ENCODE measurements at regions not wholly inside any gene's neighbourhood (a gene's known extent, or its start where the extent isn't known, plus 50 kb on each side); places are given as distances from the start of the nearest gene placed in this dataset.

GRCh38 chr14:82080370-82080769, 546.7 kb upstream of the SEL1L start:
- ChIA-PET CTCF (ENCODE audit: unreplicated experiment) (no interaction called here), POLR2A (interaction anchor here (0.6 to 1.6 kb wide), 2 partner anchors 9 to 842 kb away, joined by 3 read pairs; no protein-coding TSS in a partner anchor)
- intact Hi-C loops (cut with micrococcal nuclease; ENCODE audit: unreplicated experiment): no loop called here
- H3K79me2 ChIP-seq (ENCODE audit: insufficient read depth, low read depth, low read length): no peaks in the 10 kb centered on the region
- no peaks in the 10 kb centered on the region for H3K4me1 ChIP-seq (ENCODE audit: insufficient read depth, low read length, poor library complexity, severe bottlenecking)
- no peaks in the 10 kb centered on the region for H3K9me2 ChIP-seq (ENCODE audit: insufficient read depth, low read length)
- no peaks in the 10 kb centered on the region for H4K20me1 ChIP-seq (ENCODE audit: insufficient read depth, low read length)
- no peaks in the 10 kb centered on the region for H3K9me3 ChIP-seq (ENCODE audit: low read length)
- no TSS peak for BruUV-seq (replicated peaks)
- no peak for DNase-seq (ENCODE audit: low spot score)
- no peak overlapping the region for H3K27ac ChIP-seq (ENCODE audit: low read depth, low read length, poor library complexity, severe bottlenecking)
- no peak for TF ChIP-seq CTCF (conservative IDR thresholded peaks at IDR 0.05; ENCODE audit: low read length)
- TF ChIP-seq EZH2phosphoT487 (IDR thresholded peaks at IDR 0.05; ENCODE audit: borderline replicate concordance, low read depth, low read length): no peak
- H2AFZ ChIP-seq (ENCODE audit: low read length): no peak overlapping the region
- no peak overlapping the region for H3K4me2 ChIP-seq (ENCODE audit: low read length)
- H3K36me3 ChIP-seq (ENCODE audit: insufficient read depth, low read length): no peaks in the 10 kb centered on the region
- H3K4me3 ChIP-seq (ENCODE audit: low read depth, low read length, poor library complexity, severe bottlenecking): no peak overlapping the region

DNA sequence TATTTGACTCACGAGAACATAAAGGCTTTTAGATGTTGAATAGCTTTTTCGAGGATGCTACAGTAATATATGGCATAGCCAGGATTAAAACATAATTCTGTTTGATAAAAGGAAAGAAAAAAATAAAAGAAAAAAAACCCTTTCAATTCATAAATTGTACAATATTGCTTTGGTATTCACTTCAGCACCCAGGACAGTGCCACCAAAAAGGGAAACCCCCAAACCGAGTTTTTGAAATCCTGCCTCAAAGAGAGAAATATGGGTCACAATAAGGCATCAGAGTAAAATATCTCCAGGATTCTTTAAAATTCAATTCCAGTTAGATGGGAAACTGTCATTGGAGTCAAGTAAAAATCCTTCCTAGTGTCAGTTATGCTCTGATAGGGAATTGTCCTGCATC, 551.2 kb upstream of the SEL1L start:
- BruUV-seq (replicated peaks): no TSS peak
- Histone ChIP-seq H4K20me1 (ENCODE audit: insufficient read depth, low read length) (no peaks in the 10 kb centered on the region), H3K4me3 (ENCODE audit: low read depth, low read length, poor library complexity, severe bottlenecking) (no peak overlapping the region), H3K9me3 (ENCODE audit: low read length) (no peaks in the 10 kb centered on the region), H2AFZ (ENCODE audit: low read length) (no peak overlapping the region), H3K27ac (ENCODE audit: low read depth, low read length, poor library complexity, severe bottlenecking) (no peak overlapping the region), H3K36me3 (ENCODE audit: insufficient read depth, low read length) (no peaks in the 10 kb centered on the region), H3K79me2 (ENCODE audit: insufficient read depth, low read depth, low read length) (no peaks in the 10 kb centered on the region), H3K4me2 (ENCODE audit: low read length) (no peak overlapping the region), H3K4me1 (ENCODE audit: insufficient read depth, low read length, poor library complexity, severe bottlenecking) (no peaks in the 10 kb centered on the region), H3K9me2 (ENCODE audit: insufficient read depth, low read length) (no peaks in the 10 kb centered on the region)
- TF ChIP-seq CTCF (conservative IDR thresholded peaks at IDR 0.05; ENCODE audit: low read length) (no peak), EZH2phosphoT487 (IDR thresholded peaks at IDR 0.05; ENCODE audit: borderline replicate concordance, low read depth, low read length) (no peak)
- no peak for DNase-seq (ENCODE audit: low spot score)
- intact Hi-C loops (cut with micrococcal nuclease; ENCODE audit: unreplicated experiment): no loop called here
- ChIA-PET POLR2A (interaction anchor here (0.6 kb wide), 2 partner anchors 39 to 1660 kb away, joined by 3 read pairs; no protein-coding TSS in a partner anchor), CTCF (ENCODE audit: unreplicated experiment) (no interaction called here)

DNA sequence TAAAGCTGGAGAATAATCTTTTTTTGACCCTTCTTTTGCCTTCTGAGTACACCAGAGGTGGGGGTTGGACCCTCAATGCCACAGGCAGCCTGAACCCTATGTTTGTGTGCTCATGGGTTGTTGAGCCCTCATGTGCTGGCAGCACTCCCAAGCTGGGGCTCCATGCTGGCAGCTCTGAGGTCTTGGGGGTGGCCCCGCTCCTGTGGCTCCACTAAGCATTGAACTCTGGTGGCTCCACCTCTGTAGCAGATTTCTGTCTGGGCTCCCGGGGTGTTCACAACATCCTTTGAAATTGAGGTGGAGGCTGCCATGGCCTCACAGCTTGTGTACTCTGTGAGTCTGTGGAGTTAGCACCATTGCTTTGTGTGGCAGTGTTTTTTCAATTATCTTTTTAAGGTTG, 557.4 kb upstream of the SEL1L start:
- Histone ChIP-seq H3K79me2 (ENCODE audit: insufficient read depth, low read depth, low read length) (no peaks in the 10 kb centered on the region), H3K9me3 (ENCODE audit: low read length) (no peaks in the 10 kb centered on the region), H4K20me1 (ENCODE audit: insufficient read depth, low read length) (no peaks in the 10 kb centered on the region), H3K4me2 (ENCODE audit: low read length) (no peak overlapping the region), H3K9me2 (ENCODE audit: insufficient read depth, low read length) (no peaks in the 10 kb centered on the region), H3K4me1 (ENCODE audit: insufficient read depth, low read length, poor library complexity, severe bottlenecking) (no peaks in the 10 kb centered on the region), H3K27ac (ENCODE audit: low read depth, low read length, poor library complexity, severe bottlenecking) (no peak overlapping the region), H3K36me3 (ENCODE audit: insufficient read depth, low read length) (no peaks in the 10 kb centered on the region), H3K4me3 (ENCODE audit: low read depth, low read length, poor library complexity, severe bottlenecking) (no peak overlapping the region), H2AFZ (ENCODE audit: low read length) (no peak overlapping the region)
- TF ChIP-seq EZH2phosphoT487 (IDR thresholded peaks at IDR 0.05; ENCODE audit: borderline replicate concordance, low read depth, low read length) (no peak), CTCF (conservative IDR thresholded peaks at IDR 0.05; ENCODE audit: low read length) (no peak)
- CTCF ChIA-PET (ENCODE audit: unreplicated experiment): no interaction called here
- intact Hi-C loops (cut with micrococcal nuclease; ENCODE audit: unreplicated experiment): no loop called here
- no TSS peak for BruUV-seq (replicated peaks)
- no peak for DNase-seq (ENCODE audit: low spot score)
- POLR2A ChIA-PET: no interaction called here

All from OCI-LY7 (cell line).